ENCODE measurements at regions not wholly inside any gene's neighbourhood (a gene's known extent, or its start where the extent isn't known, plus 50 kb on each side); places are given as distances from the start of the nearest gene placed in this dataset.

GRCh38 chr5:110840347-110840960, 101.6 kb downstream of the SLC25A46 start:
- no peak for TF ChIP-seq EP300 (IDR thresholded peaks at IDR 0.05)
- TF ChIP-seq, protein P1, sequence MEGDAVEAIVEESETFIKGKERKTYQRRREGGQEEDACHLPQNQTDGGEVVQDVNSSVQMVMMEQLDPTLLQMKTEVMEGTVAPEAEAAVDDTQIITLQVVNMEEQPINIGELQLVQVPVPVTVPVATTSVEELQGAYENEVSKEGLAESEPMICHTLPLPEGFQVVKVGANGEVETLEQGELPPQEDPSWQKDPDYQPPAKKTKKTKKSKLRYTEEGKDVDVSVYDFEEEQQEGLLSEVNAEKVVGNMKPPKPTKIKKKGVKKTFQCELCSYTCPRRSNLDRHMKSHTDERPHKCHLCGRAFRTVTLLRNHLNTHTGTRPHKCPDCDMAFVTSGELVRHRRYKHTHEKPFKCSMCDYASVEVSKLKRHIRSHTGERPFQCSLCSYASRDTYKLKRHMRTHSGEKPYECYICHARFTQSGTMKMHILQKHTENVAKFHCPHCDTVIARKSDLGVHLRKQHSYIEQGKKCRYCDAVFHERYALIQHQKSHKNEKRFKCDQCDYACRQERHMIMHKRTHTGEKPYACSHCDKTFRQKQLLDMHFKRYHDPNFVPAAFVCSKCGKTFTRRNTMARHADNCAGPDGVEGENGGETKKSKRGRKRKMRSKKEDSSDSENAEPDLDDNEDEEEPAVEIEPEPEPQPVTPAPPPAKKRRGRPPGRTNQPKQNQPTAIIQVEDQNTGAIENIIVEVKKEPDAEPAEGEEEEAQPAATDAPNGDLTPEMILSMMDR (IDR thresholded peaks at IDR 0.05) = no peak
- no peak for TF ChIP-seq POLR2AphosphoS5 (IDR thresholded peaks at IDR 0.05)
- TF ChIP-seq POLR2A (IDR thresholded peaks at IDR 0.05) = no peak
- H3K4me1 ChIP-seq = peaks cover 0 to 40% (median 23%) of the 10 kb centered on the region in 4 donors
- H3K9me3 ChIP-seq = no peaks in the 10 kb centered on the region
- DNase-seq = peak; percentile 72
- 82 to 86% methylated on average over 7 of the region's 7 CpGs for WGBS, 2 donors
- no peaks in the 10 kb centered on the region for H3K27me3 ChIP-seq
- no peak overlapping the region for H3K27ac ChIP-seq
- no peaks in the 10 kb centered on the region for H3K36me3 ChIP-seq
- intact Hi-C loops (cut with DNase I) = no loop called here
- H3K4me3 ChIP-seq = no peak overlapping the region

DNA sequence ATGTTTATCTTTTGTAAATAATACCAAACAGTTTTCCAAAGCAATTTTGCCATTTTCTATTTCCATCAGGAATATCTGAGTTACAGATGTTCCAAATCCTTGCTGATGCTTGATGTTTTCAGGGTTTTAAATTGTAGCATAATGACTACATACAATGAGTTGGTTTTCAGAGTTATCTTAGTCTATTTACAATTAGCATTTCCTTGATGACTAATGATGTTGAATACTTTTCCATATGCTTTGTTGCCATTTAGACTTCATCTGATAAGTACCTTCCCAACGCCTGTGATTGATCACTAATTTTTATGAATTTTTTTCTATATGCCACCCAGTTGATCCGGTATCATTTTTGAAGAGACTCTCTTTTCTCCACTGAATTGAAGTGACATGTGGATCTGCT, 102.3 kb downstream of the SLC25A46 start:
- 84 to 89% methylated on average over 2 of the region's 2 CpGs for WGBS, 2 donors
- DNase-seq = no peak
- Histone ChIP-seq H3K4me3 (no peak overlapping the region), H3K36me3 (no peaks in the 10 kb centered on the region), H3K4me1 (peaks cover 0 to 40% (median 23%) of the 10 kb centered on the region in 4 donors), H3K27ac (no peak overlapping the region), H3K27me3 (no peaks in the 10 kb centered on the region), H3K9me3 (no peaks in the 10 kb centered on the region)
- intact Hi-C loops (cut with DNase I) = no loop called here
- no peak for TF ChIP-seq EP300 (IDR thresholded peaks at IDR 0.05)
- no peak for TF ChIP-seq POLR2AphosphoS5 (IDR thresholded peaks at IDR 0.05)
- no peak for TF ChIP-seq POLR2A (IDR thresholded peaks at IDR 0.05)
- TF ChIP-seq, protein P1 (IDR thresholded peaks at IDR 0.05) = no peak

DNA sequence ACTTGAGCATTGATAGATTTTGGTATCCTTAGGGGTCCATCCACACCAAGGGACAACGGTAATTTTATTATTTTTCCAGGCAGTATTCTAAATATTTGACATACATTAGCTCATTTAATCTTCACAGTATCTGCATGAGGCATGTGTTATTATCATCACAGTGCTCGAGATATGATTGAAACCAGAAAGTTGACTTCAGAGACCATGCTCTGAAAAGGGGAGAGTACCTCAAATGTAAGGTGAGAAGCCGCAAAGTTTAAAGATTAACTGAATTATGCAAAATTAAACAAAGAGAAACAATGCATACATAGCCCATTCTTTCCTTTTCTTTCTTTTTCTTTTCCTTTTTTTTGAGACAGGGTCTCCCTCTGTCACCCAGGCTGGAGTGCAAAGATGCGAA, 104.1 kb downstream of the SLC25A46 start:
- intact Hi-C loops (cut with DNase I) = no loop called here
- Histone ChIP-seq H3K27ac (no peak overlapping the region), H3K4me1 (peaks cover 0 to 24% (median 9%) of the 10 kb centered on the region in 4 donors), H3K9me3 (no peaks in the 10 kb centered on the region), H3K36me3 (no peaks in the 10 kb centered on the region), H3K27me3 (no peaks in the 10 kb centered on the region), H3K4me3 (no peak overlapping the region)
- TF ChIP-seq EP300 (IDR thresholded peaks at IDR 0.05) (no peak), POLR2A (IDR thresholded peaks at IDR 0.05) (no peak), POLR2AphosphoS5 (IDR thresholded peaks at IDR 0.05) (no peak)
- TF ChIP-seq, protein P1 (IDR thresholded peaks at IDR 0.05) = no peak
- no peak for DNase-seq
- 73 to 83% methylated on average over 4 of the region's 4 CpGs for WGBS, 2 donors

GRCh38 chr5:110844251-110844650, 105.4 kb downstream of the SLC25A46 start:
- no peak overlapping the region for H3K4me3 ChIP-seq
- H3K4me1 ChIP-seq = peaks cover 0 to 17% (median 7%) of the 10 kb centered on the region in 4 donors
- no peak overlapping the region for H3K27ac ChIP-seq
- TF ChIP-seq, protein P1 (IDR thresholded peaks at IDR 0.05) = no peak
- TF ChIP-seq POLR2A (IDR thresholded peaks at IDR 0.05) (no peak), POLR2AphosphoS5 (IDR thresholded peaks at IDR 0.05) (no peak), EP300 (IDR thresholded peaks at IDR 0.05) (no peak)
- intact Hi-C loops (cut with DNase I) = no loop called here
- no peaks in the 10 kb centered on the region for H3K27me3 ChIP-seq
- H3K9me3 ChIP-seq = no peaks in the 10 kb centered on the region
- no peak for DNase-seq
- no peaks in the 10 kb centered on the region for H3K36me3 ChIP-seq
